Gastroesophageal sphincter (tissue), 4 donors: ENCODE measurements at regions not wholly inside any gene's neighbourhood (a gene's known extent, or its start where the extent isn't known, plus 50 kb on each side); places are given as distances from the start of the nearest gene placed in this dataset.

ENCODE experiments used
- ATAC-seq: fragments of 150-250 bp; one replicate; pipeline ENCODE4 v1.9.1; 2016; ENCODE audit warnings: mild to moderate bottlenecking, moderate library complexity
- H3K27ac ChIP-seq, 4 donors: fragments of 200-600 bp; sonication (generic) in 3 of 4; 1 replicate in 3 of 4; 2 replicates in 1 of 4; pipeline ENCODE4 v1.5.1; 2016 to 2019
- H3K27me3 ChIP-seq: fragments of 200-600 bp; sonication (generic); one replicate; pipeline ENCODE4 v1.5.1; 2019
- H3K36me3 ChIP-seq, 2 donors: fragments of 200-600 bp; sonication (generic); one replicate each; pipeline ENCODE4 v1.5.1; 2019; ENCODE audit warnings: control low read depth in 1 of 2
- H3K4me1 ChIP-seq, 3 donors: fragments of 200-600 bp; sonication (generic); 1 replicate in 2 of 3; 2 replicates in 1 of 3; pipeline ENCODE4 v1.5.1; 2016 to 2019; ENCODE audit warnings: control low read depth in 2 of 3
- H3K4me3 ChIP-seq, 2 donors: fragments of 200-600 bp; sonication (generic); one replicate each; pipeline ENCODE4 v1.5.1; 2019; ENCODE audit warnings: mild to moderate bottlenecking in 1 of 2, moderate library complexity in 1 of 2
- H3K9me3 ChIP-seq, 3 donors: fragments of 200-600 bp; sonication (generic); one replicate each; pipeline ENCODE4 v1.5.1; 2017 to 2019; ENCODE audit warnings: control low read depth in 2 of 3
- EP300 ChIP-seq: sonication (generic); formaldehyde crosslinking; IDR thresholded peaks from one replicate; pipeline ENCODE4 v1.6.1; 2017; ENCODE audit warnings: antibody characterized with exemption, mild to moderate bottlenecking
- POLR2A ChIP-seq, 2 donors: fragments of 450-650 bp; IDR thresholded peaks; one replicate each; pipeline ENCODE4 v1.6.1; 2017; ENCODE audit warnings: antibody characterized with exemption in 2 of 2, mild to moderate bottlenecking in 2 of 2, moderate library complexity in 1 of 2
- POLR2AphosphoS5 ChIP-seq: sonication (generic); formaldehyde crosslinking; IDR thresholded peaks from one replicate; pipeline ENCODE4 v1.6.1; 2017; ENCODE audit warnings: antibody characterized with exemption
- WGBS, 2 donors: methylation state at CpG; one replicate each; pipeline ENCODE4 v1.1.5; 2018; ENCODE audit warnings: low coverage in 1 of 2; 5-methylcytosine and 5-hydroxymethylcytosine counted together
- TF ChIP-seq, protein P1 (sequence below), 4 experiments: fragments of 200-600 bp in 2 of 4; fragments of 450-650 bp in 2 of 4; sonication (generic) in 1 of 4; IDR thresholded peaks; one replicate each; pipeline ENCODE4 v1.5.1; 2017 to 2019; ENCODE audit warnings: antibody characterized with exemption in 4 of 4, mild to moderate bottlenecking in 2 of 4, moderate library complexity in 2 of 4

DNA sequence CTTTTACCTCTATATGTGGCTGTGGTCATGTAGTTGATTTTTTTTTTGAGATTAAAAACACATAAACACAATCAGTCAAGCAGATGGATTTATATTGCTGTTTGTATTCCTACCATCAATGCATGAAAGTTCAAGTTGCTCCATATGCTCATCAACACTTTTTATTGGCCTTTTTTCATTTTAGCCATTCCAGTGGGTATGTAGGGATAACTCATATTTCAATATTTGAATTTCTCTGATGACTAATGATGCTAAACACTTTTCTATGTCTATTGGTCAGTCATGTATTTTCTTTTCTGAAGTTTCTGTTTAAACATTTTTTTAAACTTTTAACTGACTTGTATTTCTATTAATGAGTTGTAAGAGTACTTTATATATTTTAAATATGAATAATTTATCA is 445.4 kb upstream of the RGMB start:
- no peak overlapping the region for H3K27ac ChIP-seq
- TF ChIP-seq EP300 (no peak), POLR2A (IDR thresholded peaks at IDR 0.05) (no peak), POLR2AphosphoS5 (no peak)
- TF ChIP-seq, protein P1, sequence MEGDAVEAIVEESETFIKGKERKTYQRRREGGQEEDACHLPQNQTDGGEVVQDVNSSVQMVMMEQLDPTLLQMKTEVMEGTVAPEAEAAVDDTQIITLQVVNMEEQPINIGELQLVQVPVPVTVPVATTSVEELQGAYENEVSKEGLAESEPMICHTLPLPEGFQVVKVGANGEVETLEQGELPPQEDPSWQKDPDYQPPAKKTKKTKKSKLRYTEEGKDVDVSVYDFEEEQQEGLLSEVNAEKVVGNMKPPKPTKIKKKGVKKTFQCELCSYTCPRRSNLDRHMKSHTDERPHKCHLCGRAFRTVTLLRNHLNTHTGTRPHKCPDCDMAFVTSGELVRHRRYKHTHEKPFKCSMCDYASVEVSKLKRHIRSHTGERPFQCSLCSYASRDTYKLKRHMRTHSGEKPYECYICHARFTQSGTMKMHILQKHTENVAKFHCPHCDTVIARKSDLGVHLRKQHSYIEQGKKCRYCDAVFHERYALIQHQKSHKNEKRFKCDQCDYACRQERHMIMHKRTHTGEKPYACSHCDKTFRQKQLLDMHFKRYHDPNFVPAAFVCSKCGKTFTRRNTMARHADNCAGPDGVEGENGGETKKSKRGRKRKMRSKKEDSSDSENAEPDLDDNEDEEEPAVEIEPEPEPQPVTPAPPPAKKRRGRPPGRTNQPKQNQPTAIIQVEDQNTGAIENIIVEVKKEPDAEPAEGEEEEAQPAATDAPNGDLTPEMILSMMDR (IDR thresholded peaks at IDR 0.05): no peak
- H3K27me3 ChIP-seq: no peaks in the 10 kb centered on the region
- no peaks in the 10 kb centered on the region for H3K9me3 ChIP-seq
- no peaks in the 10 kb centered on the region for H3K4me1 ChIP-seq
- no peak overlapping the region for H3K4me3 ChIP-seq
- ATAC-seq: no peak
- no peaks in the 10 kb centered on the region for H3K36me3 ChIP-seq

DNA sequence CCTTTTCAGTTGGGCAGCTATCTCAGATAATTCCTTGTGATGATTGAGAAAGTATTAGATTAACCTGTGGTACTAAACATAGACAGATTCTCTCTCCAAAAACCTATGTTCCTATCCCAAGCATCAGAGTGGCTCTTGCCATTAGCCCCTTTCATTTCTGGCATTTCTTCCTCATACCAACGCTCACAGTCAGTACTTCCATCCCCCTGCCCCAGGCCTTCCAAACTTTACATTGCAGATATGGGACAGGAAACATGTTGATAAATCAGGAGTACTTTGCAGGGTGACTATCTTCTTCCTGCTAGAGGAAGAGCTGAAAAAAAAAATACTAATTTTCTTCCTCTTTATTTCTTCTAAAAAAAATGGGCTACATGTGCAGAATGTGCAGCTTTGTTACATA is 442.6 kb upstream of the RGMB start:
- Histone ChIP-seq H3K9me3 (no peaks in the 10 kb centered on the region), H3K27ac (no peak overlapping the region), H3K27me3 (no peaks in the 10 kb centered on the region), H3K4me1 (no peaks in the 10 kb centered on the region), H3K36me3 (no peaks in the 10 kb centered on the region), H3K4me3 (no peak overlapping the region)
- ATAC-seq: no peak
- no peak for TF ChIP-seq POLR2AphosphoS5
- TF ChIP-seq, protein P1 (IDR thresholded peaks at IDR 0.05): no peak
- TF ChIP-seq EP300: no peak
- no peak for TF ChIP-seq POLR2A (IDR thresholded peaks at IDR 0.05)
- 75 to 100% methylated on average over 1 of the region's 1 CpG for WGBS, 2 donors

DNA sequence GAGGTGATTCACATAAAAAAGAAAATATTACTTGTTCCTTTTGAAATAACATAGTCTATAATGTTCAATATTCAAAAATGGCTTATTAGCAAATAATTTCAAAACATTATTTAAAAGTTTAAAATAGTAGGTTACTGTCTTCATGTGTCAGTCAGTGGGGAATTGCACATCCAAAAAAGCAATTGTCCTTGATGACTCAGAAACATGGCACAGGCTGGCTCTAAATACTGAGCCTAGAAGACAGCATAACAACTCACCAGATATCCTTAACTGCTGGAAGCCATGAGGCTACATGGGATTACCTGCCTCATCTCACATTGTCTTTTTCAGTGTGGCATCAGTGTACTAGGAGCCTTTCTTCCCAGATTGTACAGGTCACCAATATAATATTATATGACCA is 439.5 kb upstream of the RGMB start:
- Histone ChIP-seq H3K4me3 (no peak overlapping the region), H3K27me3 (no peaks in the 10 kb centered on the region), H3K36me3 (no peaks in the 10 kb centered on the region), H3K27ac (no peak overlapping the region), H3K4me1 (no peaks in the 10 kb centered on the region), H3K9me3 (no peaks in the 10 kb centered on the region)
- no peak for TF ChIP-seq POLR2AphosphoS5
- TF ChIP-seq, protein P1 (IDR thresholded peaks at IDR 0.05): no peak
- no peak for TF ChIP-seq EP300
- no peak for TF ChIP-seq POLR2A (IDR thresholded peaks at IDR 0.05)
- no peak for ATAC-seq

DNA sequence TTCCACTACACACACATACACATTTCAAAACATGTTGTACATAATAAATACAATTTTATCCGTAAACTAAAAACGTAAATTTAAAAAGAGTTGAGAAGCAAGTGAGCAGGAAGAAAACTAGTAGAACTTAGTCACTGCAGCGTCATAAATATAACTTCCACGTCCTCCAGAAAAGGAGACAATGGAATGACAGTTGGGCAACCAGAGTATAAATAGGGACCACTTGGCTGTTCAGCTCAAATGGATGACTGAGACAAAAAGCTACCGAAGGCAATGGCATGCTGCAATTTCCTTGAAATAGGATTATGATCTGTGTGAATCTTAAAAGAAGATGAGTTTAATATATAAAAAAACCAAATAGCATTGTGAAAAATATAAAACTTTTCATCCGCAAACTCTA is 438.5 kb upstream of the RGMB start:
- Histone ChIP-seq H3K4me3 (no peak overlapping the region), H3K27ac (no peak overlapping the region), H3K4me1 (no peaks in the 10 kb centered on the region), H3K9me3 (no peaks in the 10 kb centered on the region), H3K36me3 (no peaks in the 10 kb centered on the region), H3K27me3 (no peaks in the 10 kb centered on the region)
- ATAC-seq: no peak
- 88 to 97% methylated on average over 6 of the region's 6 CpGs for WGBS, 2 donors
- TF ChIP-seq, protein P1 (IDR thresholded peaks at IDR 0.05): no peak
- TF ChIP-seq POLR2A (IDR thresholded peaks at IDR 0.05) (no peak), POLR2AphosphoS5 (no peak), EP300 (no peak)

DNA sequence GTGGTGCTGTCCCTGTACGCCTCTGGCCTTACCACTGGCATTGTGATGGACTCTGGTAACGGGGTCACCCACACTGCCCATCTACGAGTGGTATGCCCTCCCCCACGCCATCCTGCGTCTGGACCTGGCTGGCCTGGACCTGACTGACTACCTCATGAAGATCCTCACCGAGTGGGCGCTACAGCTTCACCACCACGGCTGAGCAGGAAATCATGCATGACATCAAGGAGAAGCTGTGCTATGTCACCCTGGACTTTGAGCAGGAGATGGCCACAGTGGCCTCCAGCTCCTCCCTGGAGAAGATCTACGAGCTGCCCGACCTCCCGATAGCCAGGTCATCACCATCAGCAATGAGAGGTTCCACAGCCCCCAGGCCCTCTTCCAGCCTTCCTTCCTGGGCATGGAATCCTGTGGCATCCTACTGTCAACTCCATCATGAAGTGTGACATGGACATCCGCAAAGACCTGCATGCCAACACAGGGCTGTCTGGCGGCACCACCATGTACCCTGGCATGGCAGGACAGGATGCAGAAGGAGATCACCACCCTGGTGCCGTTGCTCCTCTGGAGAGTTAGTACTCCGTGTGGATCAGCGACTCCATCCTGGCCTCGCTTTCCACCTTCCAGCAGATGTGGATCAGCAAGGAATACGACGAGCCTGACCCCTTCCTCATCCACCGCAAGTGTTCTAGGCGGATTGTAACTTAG is 434.2 kb upstream of the RGMB start:
- H3K27me3 ChIP-seq: no peaks in the 10 kb centered on the region
- no peaks in the 10 kb centered on the region for H3K4me1 ChIP-seq
- TF ChIP-seq POLR2A (IDR thresholded peaks at IDR 0.05) (no peak), EP300 (no peak), POLR2AphosphoS5 (no peak)
- TF ChIP-seq, protein P1 (IDR thresholded peaks at IDR 0.05): no peak
- no peak overlapping the region for H3K27ac ChIP-seq
- 91 to 97% methylated on average over 4 of the region's 21 CpGs for WGBS, 2 donors
- H3K9me3 ChIP-seq: no peaks in the 10 kb centered on the region
- no peak overlapping the region for H3K4me3 ChIP-seq
- no peaks in the 10 kb centered on the region for H3K36me3 ChIP-seq
- peak; percentile 25 for ATAC-seq
